AG20443 (cell line): ENCODE measurements at regions not wholly inside any gene's neighbourhood (a gene's known extent, or its start where the extent isn't known, plus 50 kb on each side); places are given as distances from the start of the nearest gene placed in this dataset.

ENCODE experiments used
- DNase-seq: peaks from one replicate; pipeline ENCODE4 v3.0.0; 2012; ENCODE audit warnings: low spot score, mixed read lengths

DNA sequence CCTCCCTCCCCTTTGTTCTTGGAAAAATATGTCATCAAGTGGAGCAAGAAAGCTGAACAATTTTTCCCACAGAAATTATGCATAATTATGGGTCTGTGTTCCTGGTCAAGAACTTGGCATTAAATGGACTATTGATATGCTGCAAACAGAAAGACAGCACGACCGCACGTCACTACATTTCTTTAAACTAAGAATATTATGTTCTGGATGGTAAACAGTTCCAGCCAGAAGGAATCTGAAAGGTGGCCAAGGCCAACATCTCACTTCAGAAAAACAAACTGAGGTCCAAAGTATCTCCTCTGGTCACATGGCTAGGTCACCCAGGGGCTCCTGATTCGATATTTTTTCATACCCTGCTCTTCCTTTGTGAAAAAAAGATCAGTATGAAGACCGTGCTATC lies 173.3 kb upstream of the GAS1 start:
- DNase-seq: no peak

DNA sequence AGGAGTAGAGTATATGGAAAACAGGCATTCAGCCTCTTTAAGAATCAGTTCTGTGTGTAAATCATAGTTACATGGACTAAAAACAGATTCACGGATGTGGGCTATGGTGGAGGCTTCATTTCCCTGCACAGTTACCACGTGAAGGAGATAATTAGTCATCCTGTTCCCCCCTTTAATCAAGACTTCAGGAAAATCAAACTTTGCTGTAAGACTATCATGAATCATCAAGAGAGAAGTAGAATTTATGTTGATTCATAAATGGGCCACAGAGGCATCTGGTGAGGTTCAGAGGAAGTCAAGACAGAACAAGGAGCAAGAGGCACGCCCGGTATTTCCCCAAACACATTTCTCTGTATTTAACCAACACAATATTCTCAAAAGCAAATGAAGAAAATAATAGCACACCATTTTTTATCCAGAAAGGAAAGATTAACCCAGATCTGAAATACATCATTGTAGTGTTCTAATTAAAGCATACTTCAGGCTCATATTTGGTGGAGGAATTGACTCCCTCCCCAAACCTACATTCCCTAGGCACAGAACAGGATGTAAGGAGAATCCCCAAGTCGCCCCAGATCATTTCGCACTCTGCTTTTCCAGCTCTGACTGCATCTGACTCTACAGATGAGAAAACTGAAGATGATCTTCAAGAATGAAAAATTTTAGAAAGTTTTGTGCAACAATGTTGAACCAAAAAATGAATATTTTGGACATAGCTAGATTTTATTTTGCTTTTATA lies 175.8 kb upstream of the GAS1 start:
- DNase-seq: peak; percentile 76

DNA sequence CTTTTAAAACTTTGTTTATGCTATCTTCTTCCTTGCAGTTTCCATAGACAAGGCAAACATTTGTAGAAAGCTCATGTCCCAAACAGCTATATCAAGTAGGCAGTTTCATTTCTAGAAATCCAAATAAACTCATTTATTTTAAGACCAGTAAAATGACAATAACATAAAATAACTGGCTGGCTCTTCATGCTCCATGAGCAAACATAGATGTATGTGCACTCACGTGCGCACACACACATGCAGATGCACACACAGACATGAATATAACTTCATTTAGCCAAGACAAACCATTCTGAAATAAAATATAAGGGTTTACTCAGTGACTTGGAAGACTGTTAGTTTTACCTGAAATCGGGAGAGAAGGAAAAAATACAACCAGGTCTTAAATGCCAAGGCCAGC lies 176.5 kb upstream of the GAS1 start:
- DNase-seq: no peak

DNA sequence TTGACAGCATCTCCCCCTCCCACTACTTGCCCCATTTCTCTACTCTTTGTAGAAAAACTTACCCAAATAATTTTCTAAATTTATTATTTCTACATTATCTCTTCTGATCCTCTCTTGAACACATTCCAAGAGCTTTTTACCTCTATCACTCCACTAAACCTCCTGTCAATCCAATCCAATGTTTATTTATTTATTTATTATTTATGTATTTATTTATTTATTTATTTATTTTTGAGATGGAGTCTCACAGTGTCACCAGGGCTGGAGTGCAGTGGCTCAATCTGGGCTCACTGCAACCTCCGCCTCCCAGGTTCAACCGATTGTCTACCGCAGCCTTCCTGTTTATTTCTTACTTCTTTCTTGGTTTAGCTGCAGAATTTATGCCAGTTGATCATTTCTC lies 178.5 kb upstream of the GAS1 start:
- DNase-seq: no peak

DNA sequence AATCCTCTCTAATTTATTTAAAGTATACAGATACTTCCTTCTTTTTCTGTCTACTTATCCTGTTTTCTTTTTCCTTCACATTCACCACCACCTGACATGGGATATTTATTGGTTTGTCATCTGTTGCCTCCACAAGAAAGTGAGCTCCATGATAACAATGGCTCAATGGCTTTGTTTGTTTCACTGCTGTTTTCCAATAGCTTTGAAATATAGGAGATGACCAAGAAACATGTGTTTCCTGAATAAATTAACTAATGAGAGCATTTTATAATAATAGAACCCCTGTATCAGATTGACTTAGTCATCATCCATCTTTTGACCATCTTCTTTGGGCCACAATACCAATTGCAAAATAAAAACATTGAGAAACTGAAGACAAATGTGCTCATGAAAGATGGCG lies 180.2 kb upstream of the GAS1 start:
- DNase-seq: no peak

DNA sequence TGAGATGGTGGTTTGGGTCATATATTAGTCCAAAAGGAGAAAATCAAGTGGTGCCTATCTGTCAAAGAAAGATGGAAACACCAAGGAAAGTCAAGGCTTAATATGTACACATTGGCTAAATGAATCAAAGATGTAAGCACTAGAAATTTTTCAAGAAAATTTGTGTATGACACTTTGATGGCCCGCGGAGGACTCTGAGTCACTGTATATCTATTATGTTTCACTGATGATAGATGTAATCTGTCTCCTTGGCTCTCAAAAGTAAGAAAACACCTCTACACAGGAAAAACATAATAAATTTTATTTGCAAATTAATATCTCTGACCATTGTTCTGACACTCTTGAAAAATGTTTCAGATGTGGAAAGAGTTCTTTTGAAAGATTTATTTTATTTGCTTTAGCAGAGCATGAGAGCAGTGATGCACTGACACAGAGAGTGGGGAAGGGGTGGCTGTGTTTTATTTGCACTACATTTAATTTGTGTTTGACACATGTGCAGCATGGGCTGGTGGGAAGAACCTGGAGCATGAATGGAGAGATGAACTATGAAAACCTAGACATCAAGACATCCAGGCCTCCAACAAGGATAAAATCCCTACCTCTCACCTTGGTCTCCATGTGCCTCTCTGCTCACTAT lies 180.8 kb upstream of the GAS1 start:
- DNase-seq: no peak

DNA sequence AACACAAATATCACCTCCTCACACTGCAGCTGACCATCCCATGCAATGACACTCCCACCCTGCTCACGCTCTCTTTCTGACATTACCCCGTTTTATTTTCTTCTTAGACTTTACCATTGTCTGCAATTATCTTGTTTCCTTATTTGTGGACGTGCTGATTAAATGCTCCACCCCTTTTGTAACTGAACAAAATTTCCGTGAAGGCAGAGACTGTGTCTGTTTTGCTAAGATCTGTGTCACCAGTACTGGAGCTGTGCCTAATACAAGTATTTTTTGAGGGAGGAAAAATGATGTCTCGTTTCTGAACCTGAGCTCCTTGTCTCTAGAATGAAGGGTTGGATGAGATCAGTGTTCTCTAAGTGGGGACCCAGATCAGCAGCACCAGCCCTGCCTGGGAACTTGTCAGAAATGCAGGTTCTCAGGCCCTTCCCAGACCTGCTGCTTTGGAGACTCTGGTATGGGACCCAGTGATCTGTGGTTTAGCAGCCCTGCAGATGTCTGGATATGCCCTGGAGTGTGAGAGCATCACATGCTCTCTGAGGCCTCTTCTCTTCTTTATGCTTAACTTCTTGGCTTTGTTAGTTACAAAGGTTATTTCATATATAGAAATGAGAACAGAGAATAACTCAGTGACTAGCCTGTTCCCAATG lies 181.7 kb upstream of the GAS1 start:
- no peak for DNase-seq

DNA sequence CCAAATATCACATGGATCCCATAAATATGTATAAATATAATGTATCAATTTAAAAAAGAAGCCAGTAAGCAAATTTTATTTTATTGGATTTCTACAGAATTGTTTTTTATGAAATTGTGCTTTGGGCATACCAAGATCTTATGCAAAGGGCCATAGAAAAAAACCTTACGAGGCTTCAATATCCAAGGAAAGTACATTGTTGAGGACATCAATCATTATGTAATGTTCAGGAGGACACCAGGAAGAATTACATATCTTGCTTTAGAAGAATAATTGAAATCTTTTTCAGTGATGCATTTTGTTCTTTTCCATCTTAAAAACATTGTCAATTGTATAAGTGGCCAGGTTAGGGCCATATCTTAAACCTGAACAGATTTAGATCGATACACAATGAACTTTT lies 187.8 kb upstream of the GAS1 start:
- DNase-seq: no peak

DNA sequence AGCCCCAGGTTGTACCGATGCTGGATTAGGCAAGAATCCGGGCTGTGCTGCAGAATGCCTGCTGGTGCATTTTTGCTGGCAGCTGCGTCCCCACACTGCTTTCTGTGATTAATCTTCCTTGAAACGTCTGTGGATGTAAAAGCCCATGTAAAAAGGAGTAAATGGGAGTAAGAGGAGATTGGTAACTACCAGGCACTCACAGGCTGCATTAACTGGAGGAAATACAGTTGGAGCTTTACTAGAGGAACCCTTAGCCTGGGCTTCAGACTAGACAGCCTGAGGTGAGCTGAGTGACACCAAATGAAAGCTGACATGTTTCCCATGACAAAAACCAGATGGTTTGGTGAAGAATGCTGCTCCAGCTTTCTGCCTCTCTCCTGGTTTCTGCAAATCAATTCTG lies 190.4 kb upstream of the GAS1 start:
- no peak for DNase-seq

DNA sequence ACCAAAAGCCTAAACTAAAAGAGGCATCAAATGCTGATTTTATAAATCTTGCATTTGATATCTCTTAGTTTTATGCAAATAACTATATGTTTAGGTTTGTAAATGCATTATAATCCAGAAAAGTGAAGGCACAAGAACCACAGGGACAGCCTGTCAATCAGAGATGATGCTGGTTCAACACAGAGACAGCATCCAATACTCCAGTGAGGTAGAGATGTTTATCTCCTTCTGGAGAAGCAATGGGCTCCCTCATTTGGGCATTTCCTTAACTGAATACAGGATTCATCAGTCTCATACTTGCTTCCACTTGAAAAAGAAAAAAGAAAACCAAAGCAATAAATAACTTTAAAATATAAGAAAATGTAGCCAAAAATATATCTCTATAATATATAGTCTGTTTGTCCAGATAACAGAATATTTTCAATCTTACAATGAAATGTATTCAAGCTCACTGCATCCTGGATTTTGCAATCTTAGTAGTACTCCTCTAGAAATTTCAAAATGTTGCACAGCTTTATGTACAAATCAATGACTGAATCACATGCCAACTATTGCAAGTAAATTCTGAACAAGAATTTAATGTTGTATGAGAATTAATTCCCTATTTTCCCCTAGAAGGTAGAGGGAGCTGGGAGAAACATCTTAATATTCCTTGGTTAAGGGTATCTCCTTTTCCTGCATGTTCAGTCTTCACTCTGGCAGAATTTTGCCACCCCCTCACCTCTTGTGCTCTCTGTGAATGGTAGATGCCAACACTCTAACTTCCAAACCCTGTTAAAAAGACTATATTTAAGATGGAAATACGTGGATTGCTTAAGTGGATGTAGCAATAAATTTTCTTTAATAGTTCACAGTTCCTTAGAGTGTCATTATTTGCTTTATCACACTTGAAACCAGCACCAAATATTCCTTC lies 191.1 kb upstream of the GAS1 start:
- DNase-seq: no peak

DNA sequence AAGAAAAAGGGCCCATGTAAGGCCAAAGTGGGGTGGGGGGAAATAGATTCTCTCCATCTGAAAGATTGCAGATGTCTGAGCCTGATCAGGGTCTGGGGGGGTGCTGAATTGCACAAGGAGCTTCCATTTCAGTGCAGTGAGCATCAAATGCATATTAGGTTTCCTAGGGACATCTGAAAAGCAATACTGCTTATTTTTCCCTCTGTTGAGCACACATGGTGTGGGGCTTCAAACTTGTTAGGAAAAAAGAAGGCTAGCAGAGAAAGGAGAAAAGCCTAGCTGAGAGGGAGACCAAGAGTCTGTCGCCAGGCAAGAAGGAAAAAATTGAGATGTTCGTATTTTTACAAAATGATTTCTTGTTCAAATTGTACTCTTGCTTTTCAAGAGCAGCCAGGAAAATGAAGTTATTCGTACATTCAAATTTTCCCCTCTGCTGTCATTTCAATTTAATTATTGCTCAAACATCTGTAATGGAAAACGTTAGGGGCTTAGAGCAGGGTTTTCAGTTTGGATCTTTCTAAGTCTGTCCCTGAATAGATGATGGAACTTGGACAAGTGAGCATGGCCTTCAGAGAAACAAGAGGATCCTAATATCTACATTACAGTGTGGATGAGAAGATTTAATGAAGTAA lies 191.9 kb upstream of the GAS1 start:
- DNase-seq: no peak

DNA sequence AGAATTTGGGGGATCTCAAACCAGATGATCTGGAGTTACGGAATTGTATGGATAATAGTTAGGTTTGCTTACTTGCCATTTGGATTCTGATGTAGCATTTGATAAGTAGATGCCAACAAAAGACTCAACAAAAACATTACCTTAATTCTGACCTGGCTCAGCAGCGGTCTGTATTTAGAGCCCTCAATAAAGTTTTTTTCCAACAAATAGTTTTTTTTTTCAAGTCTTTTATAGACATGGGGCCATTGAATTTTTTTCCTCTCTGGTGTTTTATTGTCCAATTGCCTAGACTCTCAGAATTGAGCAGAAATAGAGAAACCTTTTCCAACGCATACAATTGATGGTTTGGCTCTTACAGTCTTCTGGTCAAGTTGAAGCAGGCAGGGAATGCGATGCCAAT lies 192.8 kb upstream of the GAS1 start:
- no peak for DNase-seq

DNA sequence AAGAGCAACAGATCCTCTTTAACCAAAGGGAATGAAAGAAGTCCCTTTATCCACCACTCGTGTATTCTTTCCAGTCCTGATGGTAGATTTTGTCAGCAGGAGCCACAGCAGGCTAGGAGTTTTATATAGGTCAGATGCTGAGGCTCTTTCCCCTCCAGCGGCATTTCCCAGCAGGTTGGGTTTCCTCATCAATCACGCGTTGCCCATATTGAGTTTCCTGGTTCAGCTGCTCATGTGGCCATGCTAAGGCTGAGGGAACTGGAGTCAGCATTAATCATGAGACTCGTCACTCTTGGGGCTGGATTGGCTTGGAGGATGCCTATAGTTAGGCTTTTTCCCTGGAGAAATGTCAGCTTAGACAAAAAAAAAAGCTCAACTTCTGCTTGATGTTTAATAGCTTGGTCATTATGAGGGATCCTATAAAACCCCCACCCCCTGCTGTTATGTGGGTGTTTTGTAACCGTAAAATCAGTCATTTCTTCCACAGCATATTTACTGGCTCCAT lies 193.4 kb upstream of the GAS1 start:
- DNase-seq: no peak

DNA sequence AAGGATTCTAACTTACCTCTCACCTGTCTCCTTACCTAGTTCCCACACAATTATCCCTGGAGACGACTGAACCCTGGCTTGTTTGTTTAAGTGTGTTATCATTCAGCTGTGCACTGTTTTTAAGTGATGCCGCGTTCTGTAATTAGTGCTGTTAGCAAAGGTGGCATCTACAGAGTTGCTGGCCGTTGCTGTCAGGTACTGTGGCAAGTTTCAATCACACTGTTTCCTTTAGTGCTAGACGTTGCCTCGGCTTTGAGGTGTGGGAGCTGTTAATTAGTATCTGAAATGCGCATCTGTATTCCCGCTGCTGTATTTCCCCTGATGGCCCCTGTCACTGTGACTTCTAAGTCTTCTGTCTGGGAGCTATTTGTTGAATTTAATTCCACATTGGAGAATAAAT lies 193.8 kb upstream of the GAS1 start:
- DNase-seq: no peak

DNA sequence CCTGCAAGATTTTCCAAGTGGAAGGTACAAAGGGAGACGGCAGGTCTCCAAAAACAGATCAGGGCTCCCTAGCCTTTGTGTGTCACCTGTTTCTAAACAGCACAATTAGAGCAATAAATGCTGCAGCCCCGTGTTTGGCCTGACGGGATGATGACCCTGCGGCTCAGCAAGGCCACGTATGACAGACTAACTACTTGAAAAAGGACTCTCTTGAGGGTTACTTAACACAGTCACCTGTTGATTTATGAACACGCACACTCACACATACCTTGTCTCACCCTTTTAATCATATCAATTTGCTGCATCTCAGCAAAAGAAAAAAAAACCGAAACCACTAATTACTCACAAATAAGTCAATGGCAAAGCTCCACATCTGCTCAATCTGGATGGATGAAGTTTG lies 199.6 kb upstream of the GAS1 start:
- DNase-seq: no peak

DNA sequence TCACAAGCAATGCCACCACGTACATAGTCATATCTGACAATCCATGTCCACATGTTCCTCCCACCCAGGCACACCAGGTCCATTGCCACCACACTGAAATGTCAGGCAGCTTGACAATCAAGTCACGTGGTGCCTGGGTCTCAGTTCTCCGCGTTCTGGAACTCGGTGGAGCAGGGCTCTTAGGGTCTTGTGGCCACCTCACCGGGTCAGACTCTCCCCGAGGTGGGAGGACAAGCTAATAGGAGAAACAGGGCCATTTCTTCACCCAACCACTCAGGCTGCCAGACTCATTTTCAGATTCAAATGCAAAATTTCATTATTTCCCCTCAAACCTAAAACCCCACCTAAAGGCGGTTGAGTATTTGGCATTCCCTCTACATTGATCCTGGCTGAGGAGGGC lies 200.5 kb upstream of the GAS1 start:
- DNase-seq: no peak

DNA sequence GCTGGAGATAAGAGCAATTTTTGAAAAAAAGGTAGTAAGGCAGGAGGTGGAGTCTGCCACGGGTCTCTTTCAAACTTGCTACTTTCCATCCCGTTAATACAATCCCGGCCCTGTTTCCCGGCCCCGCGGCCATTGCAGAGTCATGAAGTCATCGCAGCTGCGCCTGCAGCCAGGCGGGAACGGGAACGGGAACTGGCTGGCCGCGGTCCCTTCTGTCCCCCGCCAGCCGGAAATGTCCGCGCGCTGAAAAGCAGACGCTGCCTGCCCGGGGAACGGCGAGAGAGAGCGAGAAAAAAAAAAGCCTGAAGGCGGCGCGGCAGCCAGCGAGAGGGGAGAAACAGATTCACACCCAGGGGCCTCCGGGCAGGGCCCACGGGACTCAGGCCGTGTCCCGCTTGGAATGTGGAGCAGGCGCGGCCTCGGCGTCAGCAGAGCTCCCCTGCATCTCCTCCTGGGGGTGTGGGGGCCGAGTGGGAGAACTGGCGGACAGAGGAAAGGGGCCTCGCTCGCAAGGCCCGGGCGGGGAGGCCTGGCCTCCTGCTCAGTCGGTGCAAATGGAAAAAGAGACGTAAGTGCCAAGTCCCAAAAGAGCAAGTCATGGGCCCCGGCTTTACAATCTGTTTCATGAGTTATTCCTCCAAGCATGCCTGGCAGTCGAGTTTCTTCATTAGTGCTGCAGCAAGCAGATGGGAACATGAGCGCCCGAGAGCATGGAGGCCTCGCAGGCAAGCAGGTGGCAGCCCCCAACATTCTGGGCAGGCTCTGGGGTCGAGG lies 201.2 kb upstream of the GAS1 start:
- peak; percentile 92 for DNase-seq

DNA sequence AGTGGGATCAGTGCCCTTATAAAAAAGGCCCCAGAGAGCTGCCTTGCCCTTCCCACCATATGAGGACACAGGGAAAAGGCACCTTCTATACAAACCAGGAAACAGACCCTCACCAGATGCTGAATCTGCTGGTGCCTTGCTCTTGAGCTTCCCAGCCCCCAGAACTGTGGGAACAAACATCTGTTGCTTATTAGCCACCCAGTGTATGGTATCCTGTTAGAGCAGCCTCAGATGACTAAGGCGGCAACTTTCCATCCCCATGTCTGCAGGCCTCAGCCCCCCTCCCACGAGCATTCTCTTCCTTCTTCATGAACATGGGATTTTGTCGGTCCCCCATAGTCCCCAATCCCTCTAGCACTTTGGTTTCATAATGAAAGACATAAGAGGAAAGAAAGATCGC lies 202.5 kb upstream of the GAS1 start:
- DNase-seq: peak; percentile 22

DNA sequence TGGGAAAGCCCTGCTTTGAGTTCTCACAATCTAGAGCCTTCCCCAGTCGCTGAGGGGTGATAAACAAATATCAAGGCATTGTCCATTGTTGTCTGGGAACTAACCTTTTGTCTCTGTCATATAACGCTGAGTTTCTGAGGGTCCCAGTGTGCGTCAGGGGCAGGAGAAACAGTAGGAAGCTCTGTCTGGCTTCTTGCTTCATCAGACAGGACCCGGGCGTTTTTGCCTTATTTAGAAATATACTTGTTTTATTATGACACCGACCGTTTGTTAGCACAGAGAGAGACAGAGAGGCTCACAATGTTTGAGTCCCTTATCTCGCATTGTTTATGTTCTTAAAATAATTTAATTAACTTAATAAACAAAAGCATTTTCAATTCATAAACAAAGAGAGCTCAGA lies 204.9 kb upstream of the GAS1 start:
- no peak for DNase-seq

DNA sequence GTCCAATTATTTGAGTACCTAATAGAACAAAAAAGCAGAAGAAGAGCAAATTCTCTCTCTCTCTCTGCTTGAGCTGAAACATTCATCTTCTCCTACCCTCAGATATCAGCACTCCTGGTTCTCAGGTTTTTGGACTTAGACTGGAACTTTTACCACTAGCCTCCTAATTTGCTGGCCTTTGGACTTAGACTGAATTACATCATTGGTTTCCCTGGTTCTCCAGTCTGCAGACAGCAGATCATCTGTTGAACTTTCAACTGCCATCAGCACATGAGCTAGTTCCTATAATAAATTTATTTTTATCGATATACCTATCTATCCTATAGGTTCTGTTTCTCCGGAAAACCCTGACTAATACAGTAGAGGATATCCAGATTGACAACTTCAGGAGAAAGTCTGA lies 208.9 kb upstream of the GAS1 start:
- DNase-seq: no peak

DNA sequence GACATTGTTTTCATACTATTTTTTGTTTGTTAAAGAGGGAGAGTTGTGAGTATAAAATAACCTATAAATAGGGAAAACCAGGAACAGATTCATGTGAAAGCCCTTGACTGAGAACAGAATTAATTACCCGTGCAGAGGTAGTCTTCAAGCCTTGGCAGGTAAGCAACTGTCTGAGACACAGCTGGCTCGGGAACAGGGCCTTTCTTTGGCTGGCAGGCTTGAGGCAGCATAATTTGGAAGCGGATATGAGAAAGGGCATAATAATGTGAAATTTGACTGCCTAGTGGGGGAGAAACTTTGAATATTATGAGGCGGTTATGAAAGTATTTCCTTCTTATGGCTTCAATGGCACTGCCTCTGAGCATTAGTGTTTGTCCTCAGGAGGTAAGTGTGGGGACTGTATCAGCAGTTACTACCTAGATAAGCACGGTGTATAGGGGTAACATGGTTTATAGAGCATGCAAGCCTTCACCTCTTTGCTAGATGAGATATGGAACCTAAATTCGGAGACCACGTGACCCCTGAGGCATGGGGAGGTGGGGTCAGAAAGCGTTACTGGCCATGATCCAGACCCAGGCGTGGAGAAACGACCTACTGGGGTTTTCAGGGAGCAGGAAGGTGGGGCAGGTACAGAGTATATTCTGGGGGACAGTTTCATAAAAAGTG lies 210.2 kb upstream of the GAS1 start:
- no peak for DNase-seq
